WTC11 (cell line): ENCODE measurements at regions not wholly inside any gene's neighbourhood (a gene's known extent, or its start where the extent isn't known, plus 50 kb on each side); places are given as distances from the start of the nearest gene placed in this dataset.

Source experiments
- ATAC-seq: fragments of 200-7000 bp; cut with Tn5 transposase; 2 replicates; pipeline ENCODE4 v1.10.0; 2021; ENCODE audit warnings: mild to moderate bottlenecking, moderate library complexity
- CTCF ChIA-PET: fragments of 300-600 bp; sonication (Branson Sonifier 250); formaldehyde crosslinking; loops from one replicate; lab custom pipeline; 2021; ENCODE audit warnings: antibody characterized with exemption; lab: Charles Lee
- POLR2A ChIA-PET: fragments of 350-600 bp; sonication (Branson Sonifier 250); formaldehyde crosslinking; loops from one replicate; lab custom pipeline; 2021; ENCODE audit warnings: antibody characterized with exemption; lab: Charles Lee
- DNase-seq: peaks from one replicate; pipeline ENCODE4 v3.0.0; 2021; ENCODE audit warnings: low spot score
- H3K27ac Mint-ChIP-seq: 2 replicates; pipeline ENCODE4 v1.8.0; 2021; ENCODE audit warnings: mixed read lengths
- H3K27me3 Mint-ChIP-seq: 2 replicates; pipeline ENCODE4 v1.8.0; 2021; ENCODE audit warnings: low read depth, mild to moderate bottlenecking, moderate library complexity, mixed read lengths
- H3K36me3 Mint-ChIP-seq: 2 replicates; pipeline ENCODE4 v1.8.0; 2021; ENCODE audit warnings: mixed read lengths
- H3K4me1 Mint-ChIP-seq: 2 replicates; pipeline ENCODE4 v1.8.0; 2022; ENCODE audit warnings: mixed read lengths
- H3K4me3 Mint-ChIP-seq: 2 replicates; pipeline ENCODE4 v1.8.0; 2021; ENCODE audit warnings: mild to moderate bottlenecking, moderate library complexity, mixed read lengths
- H3K9me3 Mint-ChIP-seq: 2 replicates; pipeline ENCODE4 v1.8.0; 2021; ENCODE audit warnings: mixed read lengths
- E2F1 ChIP-seq: sonication (generic); formaldehyde crosslinking; IDR thresholded peaks from 2 replicates; pipeline ENCODE4 v1.8.0; 2022; ENCODE audit warnings: mild to moderate bottlenecking, missing genetic modification reagents
- EMX1 ChIP-seq: fragments of 250-450 bp; sonication (Bioruptor Pico); IDR thresholded peaks from 2 replicates; pipeline ENCODE4 v1.8.0; 2021; ENCODE audit warnings: mild to moderate bottlenecking
- GRHL2 ChIP-seq: fragments of 250-450 bp; sonication (Bioruptor Pico); IDR thresholded peaks from 2 replicates; pipeline ENCODE4 v1.8.0; 2022; ENCODE audit warnings: mild to moderate bottlenecking, moderate library complexity; ENCODE audit not compliant: insufficient replicate concordance, severe bottlenecking
- OVOL2 ChIP-seq: fragments of 250-450 bp; sonication (Bioruptor Pico); IDR thresholded peaks from 2 replicates; pipeline ENCODE4 v1.9.0; 2021; ENCODE audit warnings: mild to moderate bottlenecking, borderline replicate concordance
- RORB ChIP-seq: fragments of 250-450 bp; sonication (Bioruptor Pico); IDR thresholded peaks from 2 replicates; pipeline ENCODE4 v1.9.0; 2021; ENCODE audit warnings: mild to moderate bottlenecking
- SMAD4 ChIP-seq: sonication (generic); formaldehyde crosslinking; IDR thresholded peaks from 2 replicates; pipeline ENCODE4 v1.8.0; 2022; ENCODE audit warnings: mild to moderate bottlenecking, missing genetic modification reagents
- SP1 ChIP-seq: sonication (generic); formaldehyde crosslinking; conservative IDR thresholded peaks from 2 replicates; pipeline ENCODE4 v1.8.1; 2022; ENCODE audit warnings: missing genetic modification reagents
- TEAD1 ChIP-seq: sonication (generic); formaldehyde crosslinking; IDR thresholded peaks from 2 replicates; pipeline ENCODE4 v1.8.0; 2022; ENCODE audit warnings: mild to moderate bottlenecking, missing genetic modification reagents
- TP53 ChIP-seq: sonication (generic); formaldehyde crosslinking; IDR thresholded peaks from 2 replicates; pipeline ENCODE4 v1.8.1; 2023; ENCODE audit warnings: mild to moderate bottlenecking, missing genetic modification reagents
- ZNF532 ChIP-seq: fragments of 250-450 bp; sonication (Bioruptor Pico); IDR thresholded peaks from 2 replicates; pipeline ENCODE4 v1.9.0; 2021; ENCODE audit warnings: mild to moderate bottlenecking, borderline replicate concordance
- ZNF671 ChIP-seq: fragments of 250-450 bp; sonication (Bioruptor Pico); IDR thresholded peaks from 2 replicates; pipeline ENCODE4 v1.8.0; 2021; ENCODE audit warnings: mild to moderate bottlenecking
- TF ChIP-seq, protein P1 (sequence below): sonication (generic); formaldehyde crosslinking; IDR thresholded peaks from 2 replicates; pipeline ENCODE4 v1.8.1; 2023; ENCODE audit warnings: mild to moderate bottlenecking, moderate library complexity, missing genetic modification reagents
- TF ChIP-seq, protein P2 (sequence below): sonication (generic); formaldehyde crosslinking; IDR thresholded peaks from 2 replicates; pipeline ENCODE4 v1.8.1; 2022; ENCODE audit warnings: low read depth, missing genetic modification reagents, borderline replicate concordance
- TF ChIP-seq, protein P3 (sequence below): sonication (generic); formaldehyde crosslinking; conservative IDR thresholded peaks from 2 replicates; pipeline ENCODE4 v1.8.1; 2023; ENCODE audit warnings: mild to moderate bottlenecking, low read depth, missing genetic modification reagents, moderate library complexity
- TF ChIP-seq, protein P4 (sequence below): sonication (generic); formaldehyde crosslinking; IDR thresholded peaks from 2 replicates; pipeline ENCODE4 v1.8.0; 2022; ENCODE audit warnings: missing genetic modification reagents
- TF ChIP-seq, protein P5 (sequence below): fragments of 250-450 bp; sonication (Bioruptor Pico); IDR thresholded peaks from 2 replicates; pipeline ENCODE4 v2.1.2; 2022; ENCODE audit warnings: mild to moderate bottlenecking, moderate library complexity

- peaks cover 36% of the 10 kb centered on the region for H3K9me3 Mint-ChIP-seq
- peaks cover 17% of the 10 kb centered on the region for H3K36me3 Mint-ChIP-seq
- peaks cover 10% of the 10 kb centered on the region for H3K4me1 Mint-ChIP-seq
- no peak overlapping the region for H3K27ac Mint-ChIP-seq
- no peak for TF ChIP-seq EMX1 (CRISPR knock-in tag)
- TF ChIP-seq, protein P1, sequence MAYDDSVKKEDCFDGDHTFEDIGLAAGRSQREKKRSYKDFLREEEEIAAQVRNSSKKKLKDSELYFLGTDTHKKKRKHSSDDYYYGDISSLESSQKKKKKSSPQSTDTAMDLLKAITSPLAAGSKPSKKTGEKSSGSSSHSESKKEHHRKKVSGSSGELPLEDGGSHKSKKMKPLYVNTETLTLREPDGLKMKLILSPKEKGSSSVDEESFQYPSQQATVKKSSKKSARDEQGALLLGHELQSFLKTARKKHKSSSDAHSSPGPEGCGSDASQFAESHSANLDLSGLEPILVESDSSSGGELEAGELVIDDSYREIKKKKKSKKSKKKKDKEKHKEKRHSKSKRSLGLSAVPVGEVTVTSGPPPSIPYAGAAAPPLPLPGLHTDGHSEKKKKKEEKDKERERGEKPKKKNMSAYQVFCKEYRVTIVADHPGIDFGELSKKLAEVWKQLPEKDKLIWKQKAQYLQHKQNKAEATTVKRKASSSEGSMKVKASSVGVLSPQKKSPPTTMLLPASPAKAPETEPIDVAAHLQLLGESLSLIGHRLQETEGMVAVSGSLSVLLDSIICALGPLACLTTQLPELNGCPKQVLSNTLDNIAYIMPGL (CRISPR knock-in tag) = no peak
- ChIA-PET POLR2A (no interaction called here), CTCF (no interaction called here)
- no peak overlapping the region for H3K4me3 Mint-ChIP-seq
- ATAC-seq = no peak
- DNase-seq = no peak
- H3K27me3 Mint-ChIP-seq = peaks cover 8% of the 10 kb centered on the region
Observed at GRCh38 chr6:1445650-1446330, 56.4 kb downstream of the FOXF2 start.

GRCh38 chr6:1449896-1450295, 60.5 kb downstream of the FOXF2 start:
- POLR2A ChIA-PET = no interaction called here
- Mint-ChIP-seq H3K4me1 (peaks cover 10% of the 10 kb centered on the region), H3K36me3 (peaks cover 27% of the 10 kb centered on the region), H3K27ac (no peak overlapping the region), H3K9me3 (peaks cover 44% of the 10 kb centered on the region), H3K4me3 (no peak overlapping the region), H3K27me3 (peaks cover 6% of the 10 kb centered on the region; the same call in 1 of the 2 replicates)
- DNase-seq = no peak
- ATAC-seq = no peak
- CTCF ChIA-PET = interaction anchor here (2.0 kb wide), 1 partner anchor 13 kb away, joined by 13 read pairs; no protein-coding TSS in a partner anchor
- TF ChIP-seq, protein P2, sequence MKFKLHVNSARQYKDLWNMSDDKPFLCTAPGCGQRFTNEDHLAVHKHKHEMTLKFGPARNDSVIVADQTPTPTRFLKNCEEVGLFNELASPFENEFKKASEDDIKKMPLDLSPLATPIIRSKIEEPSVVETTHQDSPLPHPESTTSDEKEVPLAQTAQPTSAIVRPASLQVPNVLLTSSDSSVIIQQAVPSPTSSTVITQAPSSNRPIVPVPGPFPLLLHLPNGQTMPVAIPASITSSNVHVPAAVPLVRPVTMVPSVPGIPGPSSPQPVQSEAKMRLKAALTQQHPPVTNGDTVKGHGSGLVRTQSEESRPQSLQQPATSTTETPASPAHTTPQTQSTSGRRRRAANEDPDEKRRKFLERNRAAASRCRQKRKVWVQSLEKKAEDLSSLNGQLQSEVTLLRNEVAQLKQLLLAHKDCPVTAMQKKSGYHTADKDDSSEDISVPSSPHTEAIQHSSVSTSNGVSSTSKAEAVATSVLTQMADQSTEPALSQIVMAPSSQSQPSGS = no peak
- TF ChIP-seq TEAD1 (CRISPR knock-in tag) (no peak), OVOL2 (CRISPR knock-in tag) (no peak), TP53 (CRISPR knock-in tag) (no peak), ZNF671 (no peak), E2F1 (no peak), GRHL2 (CRISPR knock-in tag) (no peak), SMAD4 (no peak), RORB (CRISPR knock-in tag) (no peak), ZNF532 (no peak), SP1 (CRISPR knock-in tag) (no peak)
- TF ChIP-seq, protein P3, sequence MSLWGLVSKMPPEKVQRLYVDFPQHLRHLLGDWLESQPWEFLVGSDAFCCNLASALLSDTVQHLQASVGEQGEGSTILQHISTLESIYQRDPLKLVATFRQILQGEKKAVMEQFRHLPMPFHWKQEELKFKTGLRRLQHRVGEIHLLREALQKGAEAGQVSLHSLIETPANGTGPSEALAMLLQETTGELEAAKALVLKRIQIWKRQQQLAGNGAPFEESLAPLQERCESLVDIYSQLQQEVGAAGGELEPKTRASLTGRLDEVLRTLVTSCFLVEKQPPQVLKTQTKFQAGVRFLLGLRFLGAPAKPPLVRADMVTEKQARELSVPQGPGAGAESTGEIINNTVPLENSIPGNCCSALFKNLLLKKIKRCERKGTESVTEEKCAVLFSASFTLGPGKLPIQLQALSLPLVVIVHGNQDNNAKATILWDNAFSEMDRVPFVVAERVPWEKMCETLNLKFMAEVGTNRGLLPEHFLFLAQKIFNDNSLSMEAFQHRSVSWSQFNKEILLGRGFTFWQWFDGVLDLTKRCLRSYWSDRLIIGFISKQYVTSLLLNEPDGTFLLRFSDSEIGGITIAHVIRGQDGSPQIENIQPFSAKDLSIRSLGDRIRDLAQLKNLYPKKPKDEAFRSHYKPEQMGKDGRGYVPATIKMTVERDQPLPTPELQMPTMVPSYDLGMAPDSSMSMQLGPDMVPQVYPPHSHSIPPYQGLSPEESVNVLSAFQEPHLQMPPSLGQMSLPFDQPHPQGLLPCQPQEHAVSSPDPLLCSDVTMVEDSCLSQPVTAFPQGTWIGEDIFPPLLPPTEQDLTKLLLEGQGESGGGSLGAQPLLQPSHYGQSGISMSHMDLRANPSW (CRISPR knock-in tag) = no peak
- TF ChIP-seq, protein P4, sequence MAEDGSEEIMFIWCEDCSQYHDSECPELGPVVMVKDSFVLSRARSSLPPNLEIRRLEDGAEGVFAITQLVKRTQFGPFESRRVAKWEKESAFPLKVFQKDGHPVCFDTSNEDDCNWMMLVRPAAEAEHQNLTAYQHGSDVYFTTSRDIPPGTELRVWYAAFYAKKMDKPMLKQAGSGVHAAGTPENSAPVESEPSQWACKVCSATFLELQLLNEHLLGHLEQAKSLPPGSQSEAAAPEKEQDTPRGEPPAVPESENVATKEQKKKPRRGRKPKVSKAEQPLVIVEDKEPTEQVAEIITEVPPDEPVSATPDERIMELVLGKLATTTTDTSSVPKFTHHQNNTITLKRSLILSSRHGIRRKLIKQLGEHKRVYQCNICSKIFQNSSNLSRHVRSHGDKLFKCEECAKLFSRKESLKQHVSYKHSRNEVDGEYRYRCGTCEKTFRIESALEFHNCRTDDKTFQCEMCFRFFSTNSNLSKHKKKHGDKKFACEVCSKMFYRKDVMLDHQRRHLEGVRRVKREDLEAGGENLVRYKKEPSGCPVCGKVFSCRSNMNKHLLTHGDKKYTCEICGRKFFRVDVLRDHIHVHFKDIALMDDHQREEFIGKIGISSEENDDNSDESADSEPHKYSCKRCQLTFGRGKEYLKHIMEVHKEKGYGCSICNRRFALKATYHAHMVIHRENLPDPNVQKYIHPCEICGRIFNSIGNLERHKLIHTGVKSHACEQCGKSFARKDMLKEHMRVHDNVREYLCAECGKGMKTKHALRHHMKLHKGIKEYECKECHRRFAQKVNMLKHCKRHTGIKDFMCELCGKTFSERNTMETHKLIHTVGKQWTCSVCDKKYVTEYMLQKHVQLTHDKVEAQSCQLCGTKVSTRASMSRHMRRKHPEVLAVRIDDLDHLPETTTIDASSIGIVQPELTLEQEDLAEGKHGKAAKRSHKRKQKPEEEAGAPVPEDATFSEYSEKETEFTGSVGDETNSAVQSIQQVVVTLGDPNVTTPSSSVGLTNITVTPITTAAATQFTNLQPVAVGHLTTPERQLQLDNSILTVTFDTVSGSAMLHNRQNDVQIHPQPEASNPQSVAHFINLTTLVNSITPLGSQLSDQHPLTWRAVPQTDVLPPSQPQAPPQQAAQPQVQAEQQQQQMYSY (CRISPR knock-in tag) = no peak
- TF ChIP-seq, protein P5, sequence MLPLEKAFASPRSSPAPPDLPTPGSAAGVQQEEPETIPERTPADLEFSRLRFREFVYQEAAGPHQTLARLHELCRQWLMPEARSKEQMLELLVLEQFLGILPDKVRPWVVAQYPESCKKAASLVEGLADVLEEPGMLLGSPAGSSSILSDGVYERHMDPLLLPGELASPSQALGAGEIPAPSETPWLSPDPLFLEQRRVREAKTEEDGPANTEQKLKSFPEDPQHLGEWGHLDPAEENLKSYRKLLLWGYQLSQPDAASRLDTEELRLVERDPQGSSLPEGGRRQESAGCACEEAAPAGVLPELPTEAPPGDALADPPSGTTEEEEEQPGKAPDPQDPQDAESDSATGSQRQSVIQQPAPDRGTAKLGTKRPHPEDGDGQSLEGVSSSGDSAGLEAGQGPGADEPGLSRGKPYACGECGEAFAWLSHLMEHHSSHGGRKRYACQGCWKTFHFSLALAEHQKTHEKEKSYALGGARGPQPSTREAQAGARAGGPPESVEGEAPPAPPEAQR (CRISPR knock-in tag) = no peak
